Ecto neural progenitor cell (in vitro differentiated cells): ENCODE measurements at regions not wholly inside any gene's neighbourhood (a gene's known extent, or its start where the extent isn't known, plus 50 kb on each side); places are given as distances from the start of the nearest gene placed in this dataset.
"Not testable (repeated sequence)": the region's sequence is repeated elsewhere in the genome, so short reads cannot be mapped to it uniquely, and the experiment has no call there.

Source experiments
- DNase-seq: peaks from one replicate; pipeline ENCODE4 v3.0.0-alpha.2; 2018; ENCODE audit warnings: low spot score

DNA sequence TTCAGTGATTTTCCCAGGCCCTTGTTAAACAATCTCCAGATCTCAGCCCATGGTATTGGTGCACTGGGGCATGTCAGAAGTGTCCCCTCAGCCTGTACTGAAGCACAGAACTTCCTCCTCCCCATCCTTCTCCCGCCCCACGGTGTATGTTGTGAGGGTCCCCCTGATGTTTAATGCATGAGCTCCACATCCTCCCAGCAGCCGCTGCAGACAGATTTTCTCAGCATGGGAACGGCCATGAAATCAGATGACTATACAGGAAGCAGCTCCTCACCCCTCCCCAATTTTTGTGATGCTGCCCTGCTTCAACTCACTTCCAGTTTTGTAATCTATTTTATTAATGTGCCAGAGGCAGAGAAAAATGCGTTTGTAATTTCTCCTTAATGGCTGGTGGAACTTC, 406.0 kb downstream of the MIAT start:
- no peak for DNase-seq

DNA sequence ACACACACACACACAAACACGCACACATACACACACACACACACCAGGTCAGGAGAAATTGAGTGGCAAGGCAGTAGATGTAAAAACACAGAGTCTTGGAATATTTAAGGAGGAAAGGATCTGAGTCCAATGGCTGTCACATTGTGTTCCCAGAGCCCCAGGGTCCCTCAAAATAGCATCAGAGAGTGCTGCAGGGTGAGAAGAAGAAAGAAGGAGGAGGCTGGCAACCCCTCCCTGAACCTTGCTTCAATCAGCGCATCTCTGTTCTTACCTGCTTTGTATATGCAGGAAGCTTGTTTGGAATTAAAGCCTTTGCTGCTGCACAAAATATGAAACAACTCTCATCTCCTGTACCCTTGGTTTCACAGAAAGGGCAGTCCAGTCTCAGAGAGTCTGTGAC, 406.5 kb downstream of the MIAT start:
- DNase-seq, result no peak

DNA sequence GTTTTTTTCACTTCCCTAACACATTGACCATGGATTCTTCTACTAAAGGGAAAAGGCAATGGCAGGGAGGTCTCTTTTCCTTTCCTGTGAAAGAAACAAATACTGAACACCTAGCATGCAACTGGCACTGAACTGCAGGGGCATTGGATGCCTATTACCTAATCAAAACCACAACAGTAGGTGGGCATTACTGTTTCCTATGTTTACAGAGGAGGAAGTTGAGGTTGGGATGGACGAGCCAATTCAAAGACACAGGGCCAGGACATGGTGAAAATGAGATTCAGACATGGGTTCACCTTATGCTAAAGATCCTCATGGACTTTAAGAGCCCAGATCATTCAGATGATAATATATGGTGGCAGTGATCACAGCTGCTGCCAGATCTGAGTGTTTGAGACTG, 407.0 kb downstream of the MIAT start:
- no peak for DNase-seq

DNA sequence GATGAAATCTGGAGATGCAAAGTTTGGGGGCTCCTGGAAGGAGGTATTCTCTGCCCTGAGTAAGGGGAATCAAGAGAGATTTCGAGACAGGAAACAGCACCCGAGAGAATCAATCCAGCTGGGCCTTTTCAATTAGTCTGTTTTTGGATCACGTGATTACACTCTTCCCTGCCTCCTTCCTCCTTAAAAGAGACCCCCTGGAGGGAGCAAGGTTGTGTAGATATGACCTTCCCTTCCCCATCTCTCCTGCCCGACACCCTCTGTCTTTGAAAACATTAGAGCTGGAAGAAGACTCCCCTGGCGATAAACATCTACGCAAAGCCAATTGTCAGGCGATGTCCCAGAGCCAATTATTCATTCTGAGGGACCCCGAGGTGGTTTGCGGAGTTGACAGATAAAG, 407.9 kb downstream of the MIAT start:
- no peak for DNase-seq

DNA sequence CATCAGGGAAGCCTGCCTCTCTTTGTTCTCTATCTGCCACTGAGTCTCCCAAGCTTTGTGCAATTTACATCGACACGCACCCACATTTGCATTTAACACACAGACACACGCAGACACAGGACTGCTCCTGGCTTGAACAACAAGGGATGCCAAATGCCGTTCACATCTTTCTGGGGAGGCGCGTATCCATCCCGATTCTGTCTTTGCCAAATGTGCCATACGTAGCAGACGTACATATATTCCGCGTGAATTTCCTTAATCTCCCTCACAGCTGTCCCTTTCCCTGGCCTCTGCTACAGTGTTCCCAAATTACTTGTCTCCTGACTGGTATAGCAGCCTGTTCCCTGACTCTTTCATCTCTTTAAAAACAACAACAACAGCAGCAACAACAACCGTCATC, 409.5 kb downstream of the MIAT start:
- DNase-seq, result no peak

DNA sequence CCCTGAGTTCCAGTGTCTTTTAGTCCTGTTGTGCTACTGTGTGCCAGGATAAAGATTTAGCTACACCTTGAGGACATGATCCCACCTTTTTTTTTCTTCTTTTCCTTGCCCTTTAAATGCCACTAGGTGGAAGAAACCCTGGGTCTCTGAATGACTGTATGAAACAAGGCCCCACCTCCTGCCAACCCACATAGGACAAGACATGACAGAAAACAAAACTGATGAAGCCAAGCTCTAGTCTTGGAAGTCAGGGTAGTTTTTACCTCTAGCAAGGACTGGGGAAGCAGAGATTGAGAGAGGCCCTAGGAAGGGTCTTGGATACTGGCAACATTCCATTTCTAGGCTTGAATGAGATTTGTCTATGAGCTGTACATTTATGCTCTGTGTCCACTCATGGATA, 410.7 kb downstream of the MIAT start:
- no peak for DNase-seq

DNA sequence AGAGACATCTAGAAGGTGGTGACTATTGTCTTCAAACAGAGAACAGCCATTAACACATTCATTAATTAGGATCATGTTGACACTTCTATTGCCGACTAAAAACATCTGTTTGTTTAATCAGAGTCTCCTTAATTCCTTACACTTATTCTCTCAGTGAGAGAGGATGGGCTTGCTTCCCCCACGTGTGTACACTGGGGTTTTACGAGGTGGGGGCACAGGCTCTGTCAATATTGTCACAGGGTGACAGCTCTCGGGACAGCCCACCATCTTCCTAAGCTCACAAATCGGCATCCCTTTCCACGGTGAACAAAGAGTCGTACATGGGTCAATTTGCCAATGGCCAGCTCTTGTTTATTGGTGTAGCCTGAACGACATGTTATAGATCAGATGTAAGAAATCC, 413.2 kb downstream of the MIAT start:
- DNase-seq, result no peak

DNA sequence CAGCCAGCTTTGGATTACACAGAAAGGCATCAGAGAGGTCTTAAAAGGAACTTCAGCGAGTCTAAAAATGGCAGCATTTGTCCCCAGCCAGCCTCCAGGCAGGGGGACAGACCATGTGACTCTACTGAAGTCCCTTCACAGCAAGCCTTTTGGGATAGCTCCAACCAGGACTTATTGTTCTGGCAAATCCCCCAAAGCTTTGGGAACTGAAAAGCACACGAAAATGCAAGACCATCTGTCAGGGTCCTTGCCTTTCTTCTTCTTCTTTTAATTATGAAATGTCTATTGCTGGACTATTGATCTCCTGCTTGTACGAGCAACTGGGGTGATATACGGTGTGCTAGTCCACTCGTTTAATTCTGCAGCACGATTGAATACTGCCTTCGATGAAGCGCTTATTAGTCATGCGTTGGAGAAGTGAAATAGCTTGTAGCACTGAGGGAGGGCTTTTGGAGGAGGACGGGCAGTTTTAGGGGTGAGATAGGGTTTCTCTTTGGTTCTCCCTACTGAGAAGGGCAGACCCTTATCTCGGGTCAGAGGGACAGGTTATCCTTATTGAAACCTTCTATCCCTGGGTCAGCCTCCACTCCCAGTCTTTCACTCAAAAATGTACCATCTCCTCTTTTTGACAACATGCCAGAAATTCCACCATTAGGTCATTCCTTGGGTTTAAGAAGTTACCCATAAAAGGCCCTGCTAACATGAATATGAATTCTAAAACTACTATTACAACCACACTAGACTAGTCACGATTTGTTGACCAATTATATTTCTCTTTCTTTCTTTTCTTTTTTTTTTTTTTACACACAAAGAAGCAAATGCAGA, 416.4 kb downstream of the MIAT start:
- DNase-seq, result no peak

DNA sequence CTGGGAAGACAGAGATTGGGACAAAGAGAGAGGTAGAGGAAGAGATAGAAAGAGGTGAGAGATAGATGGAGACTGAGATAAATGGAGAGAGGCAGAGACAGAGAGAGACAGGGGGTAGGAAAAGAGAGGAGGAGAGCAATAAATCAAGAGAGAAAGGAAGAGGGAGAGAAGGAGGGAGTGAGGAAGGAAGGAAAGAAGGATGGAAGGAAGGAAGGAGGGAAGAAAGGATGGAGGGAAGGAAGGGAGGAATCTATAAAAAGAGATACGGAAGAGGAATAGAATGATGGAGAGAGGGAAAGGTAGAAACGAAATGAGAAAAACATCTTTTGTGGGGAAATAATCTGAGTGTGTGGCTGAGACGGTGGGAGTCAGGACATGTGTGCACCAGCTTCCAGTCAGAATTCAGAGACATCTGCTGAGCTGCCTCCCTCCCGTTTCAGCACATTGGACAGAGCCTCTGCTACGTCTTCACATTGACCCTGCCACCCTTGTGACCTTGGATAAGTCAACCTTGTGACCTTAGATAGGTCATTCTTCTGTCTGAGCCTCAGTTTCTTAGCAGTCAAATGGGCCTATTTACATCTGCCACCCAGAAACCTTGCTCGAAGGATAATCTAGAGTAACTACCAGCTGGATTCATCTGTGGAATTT, 417.8 kb downstream of the MIAT start:
- DNase-seq, result no peak

DNA sequence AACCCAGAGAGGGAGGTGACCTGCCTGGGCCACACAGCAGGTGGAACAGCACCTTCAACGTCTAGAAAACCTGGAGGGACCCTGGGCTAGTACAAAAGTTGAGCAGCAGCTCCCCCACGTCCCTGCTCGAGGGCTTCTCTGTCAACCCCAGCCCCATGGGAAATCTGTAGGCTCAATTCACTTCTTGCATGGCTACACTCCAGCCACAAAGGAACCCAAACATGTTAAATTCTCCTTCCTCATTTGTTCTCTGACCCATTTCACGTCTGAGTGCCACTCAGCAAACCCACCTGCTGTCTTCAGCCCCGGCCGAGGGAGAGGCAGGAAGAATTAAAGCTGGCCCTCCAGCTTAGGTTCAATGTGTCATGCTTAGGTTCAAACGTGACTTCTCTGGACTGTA, 418.5 kb downstream of the MIAT start:
- no peak for DNase-seq

DNA sequence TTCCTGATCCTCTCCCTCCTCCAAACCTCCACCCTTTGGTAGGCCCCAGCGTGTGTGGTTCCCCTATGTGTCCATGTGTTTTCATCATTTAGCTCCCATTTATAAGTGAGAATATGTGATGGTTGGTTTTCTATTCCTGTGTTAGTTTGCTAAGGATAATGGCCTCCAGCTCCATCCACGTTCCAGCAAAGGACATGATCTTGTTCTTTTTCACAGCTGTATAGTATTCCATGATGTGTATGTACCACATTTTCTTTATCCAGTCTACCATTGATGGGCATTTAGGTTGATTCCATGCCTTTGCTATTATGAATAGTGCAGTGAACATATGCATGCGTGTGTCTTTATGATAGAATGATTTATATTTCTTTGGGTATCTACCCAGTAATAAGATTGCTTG, 420.7 kb downstream of the MIAT start:
- DNase-seq, result not testable (repeated sequence)

DNA sequence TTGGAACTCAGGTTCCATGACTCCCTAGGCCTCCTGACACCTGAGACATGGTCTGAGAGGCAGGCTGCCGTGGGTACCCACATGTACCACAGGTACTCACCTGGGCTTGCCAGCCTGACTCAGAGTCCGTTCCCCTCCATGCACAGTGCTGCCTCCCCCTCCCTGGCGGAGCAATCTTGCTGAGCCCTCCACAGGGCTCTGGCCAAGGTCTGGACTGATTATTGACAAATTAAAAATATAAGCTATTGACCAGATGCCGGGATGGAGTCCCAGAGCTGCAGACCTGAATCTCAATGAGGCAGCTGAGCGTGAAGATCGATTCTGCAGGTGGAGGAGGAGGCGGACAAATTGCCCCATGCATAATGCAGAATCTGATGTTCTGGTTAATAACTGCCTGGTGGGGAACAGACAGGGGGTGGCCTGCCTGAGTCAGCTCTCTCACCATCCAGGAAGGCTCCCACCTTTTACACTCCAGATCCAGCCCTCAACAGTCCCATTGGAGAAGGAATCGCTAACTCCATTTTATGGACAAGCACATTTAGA, 422.7 kb downstream of the MIAT start:
- no peak for DNase-seq

DNA sequence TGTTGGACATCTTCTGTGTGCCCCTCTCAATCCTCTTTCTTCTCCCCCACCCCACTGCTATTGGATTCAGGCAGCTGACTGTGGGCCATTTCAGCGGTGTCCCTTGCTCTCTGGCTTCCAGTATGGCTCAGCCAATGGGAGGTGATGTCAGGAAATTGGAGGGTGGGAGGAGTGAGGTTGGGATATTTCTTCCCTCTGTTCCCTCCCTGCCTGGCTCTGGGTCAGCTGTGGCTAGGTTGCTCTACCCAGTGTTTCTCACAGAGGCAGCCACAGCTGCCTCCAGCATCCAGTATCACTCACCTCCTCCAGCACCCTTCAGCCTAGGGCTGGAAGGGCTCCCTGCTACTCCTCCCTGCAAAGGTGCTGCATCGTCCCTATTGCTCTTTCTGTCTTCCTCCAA, 423.5 kb downstream of the MIAT start:
- no peak for DNase-seq

DNA sequence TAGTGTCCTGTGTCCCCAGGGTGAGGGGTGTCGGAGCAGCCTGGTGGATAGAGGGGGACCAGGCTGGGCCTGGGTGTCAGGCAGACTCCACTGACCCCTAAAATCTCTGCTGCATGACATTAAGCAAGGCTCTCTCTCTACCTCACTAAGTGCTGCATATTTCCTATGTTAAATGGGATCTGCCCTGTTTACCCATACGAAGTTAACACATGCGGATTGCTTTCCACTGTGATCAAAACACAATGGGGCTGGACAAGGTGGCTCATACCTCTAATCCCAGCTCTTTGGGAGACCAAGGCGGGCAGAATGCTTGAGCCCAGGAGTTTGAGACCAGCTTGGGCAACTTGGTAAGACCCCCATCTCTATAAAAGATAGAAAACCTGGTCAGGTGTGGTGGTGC, 426.2 kb downstream of the MIAT start:
- no peak for DNase-seq

DNA sequence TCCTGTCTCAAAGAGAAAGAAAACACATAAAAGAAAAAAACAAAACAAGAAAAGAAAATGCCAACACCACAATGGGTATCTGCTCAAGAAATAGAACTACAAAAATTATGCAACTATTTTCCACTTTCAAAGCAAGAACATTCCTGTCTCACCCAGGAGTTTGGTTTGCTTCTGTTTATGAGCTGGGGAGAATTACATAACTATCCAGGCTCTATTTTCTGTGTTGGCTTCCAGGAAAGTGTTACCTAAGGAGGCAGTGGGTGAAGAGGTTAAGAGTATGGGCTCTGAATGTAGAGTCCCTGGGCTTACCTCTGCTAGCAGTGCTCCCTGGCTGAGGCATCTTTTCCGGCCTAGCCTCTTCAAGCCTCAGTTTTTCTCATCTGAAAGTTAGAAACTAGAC, 426.7 kb downstream of the MIAT start:
- no peak for DNase-seq

DNA sequence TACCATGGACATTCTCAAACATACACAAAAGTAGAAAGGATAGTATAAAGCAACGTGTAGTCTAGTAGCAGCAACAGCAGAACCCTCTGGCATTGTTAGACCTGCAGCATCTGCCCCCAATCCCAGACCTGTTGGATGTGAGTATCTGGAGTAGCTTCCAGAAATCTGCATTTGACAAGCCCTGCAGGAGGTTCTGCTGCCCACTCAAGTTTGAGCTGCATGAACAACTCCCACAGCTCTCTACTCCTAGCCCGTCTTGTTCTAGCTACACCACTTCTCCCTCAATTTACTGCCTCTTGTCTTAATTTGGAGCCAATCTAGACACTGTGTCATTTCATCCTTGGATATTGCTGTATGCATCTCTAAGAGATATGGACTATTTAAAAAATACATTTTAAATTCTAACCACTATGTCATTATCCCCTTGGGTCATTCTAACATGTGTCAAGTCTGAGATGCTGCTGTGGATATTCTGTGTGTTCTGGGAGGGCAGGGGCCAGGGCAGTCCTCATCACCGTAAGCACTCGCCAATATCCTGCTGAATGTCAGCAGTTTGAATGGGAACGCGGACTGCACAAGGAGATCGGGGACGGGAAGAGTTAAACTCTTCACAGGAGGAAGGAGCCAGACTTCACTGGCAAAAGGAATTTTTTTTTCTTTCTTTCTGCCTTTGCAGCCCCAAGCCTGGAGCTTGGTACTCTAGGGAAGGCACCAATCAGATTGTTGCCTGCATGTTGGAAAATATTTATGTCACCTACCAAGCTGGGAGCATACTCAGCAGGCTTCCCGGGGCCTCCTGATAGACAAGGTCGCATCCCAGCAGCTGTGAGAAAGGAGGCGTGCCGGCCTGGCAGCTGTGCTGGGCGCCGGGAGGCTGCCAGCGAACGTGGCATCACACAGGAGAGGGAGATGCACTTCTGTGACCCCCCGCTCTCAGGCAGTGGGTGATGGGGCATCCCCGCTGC, 429.0 kb downstream of the MIAT start:
- DNase-seq, result no peak

DNA sequence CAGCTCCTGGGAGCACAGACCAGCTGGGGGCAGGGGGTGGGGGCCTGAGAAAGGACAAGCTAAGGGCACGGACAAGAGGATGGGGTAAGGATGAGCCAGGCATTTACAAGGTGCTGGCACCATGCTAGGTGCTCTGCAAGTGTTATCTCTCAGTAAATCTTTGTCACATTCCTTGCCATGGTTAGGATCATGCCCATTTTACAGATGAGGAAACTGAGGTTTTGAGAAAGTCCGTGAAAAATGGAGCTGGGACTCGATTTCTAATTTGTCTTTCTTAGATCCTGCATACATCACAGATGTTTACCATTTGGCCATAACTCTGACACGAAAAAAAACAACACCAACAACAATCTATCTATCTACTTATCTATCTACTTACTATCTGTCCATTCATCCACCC, 429.7 kb downstream of the MIAT start:
- DNase-seq, result no peak

DNA sequence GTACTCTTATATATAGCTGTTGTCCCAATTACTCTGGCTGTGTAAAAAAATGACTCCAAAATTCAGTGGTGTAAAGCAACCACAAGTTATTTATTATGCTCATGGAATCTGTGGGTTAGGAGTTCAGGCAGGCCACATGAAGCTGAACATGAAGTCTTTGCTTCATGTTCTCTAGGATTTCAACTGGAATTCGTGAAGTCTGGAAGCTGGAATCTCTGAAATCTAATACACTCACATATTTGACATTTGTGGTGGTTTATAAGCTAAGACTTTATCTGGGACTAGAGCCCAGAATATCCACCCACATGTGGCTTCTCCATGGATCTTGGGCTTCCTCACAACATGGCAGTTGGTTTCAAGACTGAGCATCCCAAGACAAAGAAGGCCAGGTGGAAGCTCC, 430.6 kb downstream of the MIAT start:
- DNase-seq, result no peak

DNA sequence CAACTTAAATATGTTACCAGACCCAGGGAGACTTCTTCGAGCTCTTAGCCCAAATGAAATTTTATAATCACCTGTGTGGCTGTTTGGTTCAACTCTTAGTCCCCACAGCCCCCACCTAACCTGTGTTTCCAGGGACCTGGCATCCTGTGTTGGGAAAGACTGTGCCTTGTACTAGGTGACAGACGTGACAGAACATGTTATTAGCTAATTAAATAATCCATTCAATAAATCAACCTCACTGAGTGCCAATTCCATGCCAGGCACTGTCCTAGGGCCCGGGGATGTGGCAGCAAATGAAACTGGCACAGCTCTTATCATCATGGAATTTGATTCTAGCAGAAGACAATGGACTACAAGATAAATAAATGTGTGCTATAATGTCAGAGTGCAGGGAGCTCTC, 431.9 kb downstream of the MIAT start:
- no peak for DNase-seq

DNA sequence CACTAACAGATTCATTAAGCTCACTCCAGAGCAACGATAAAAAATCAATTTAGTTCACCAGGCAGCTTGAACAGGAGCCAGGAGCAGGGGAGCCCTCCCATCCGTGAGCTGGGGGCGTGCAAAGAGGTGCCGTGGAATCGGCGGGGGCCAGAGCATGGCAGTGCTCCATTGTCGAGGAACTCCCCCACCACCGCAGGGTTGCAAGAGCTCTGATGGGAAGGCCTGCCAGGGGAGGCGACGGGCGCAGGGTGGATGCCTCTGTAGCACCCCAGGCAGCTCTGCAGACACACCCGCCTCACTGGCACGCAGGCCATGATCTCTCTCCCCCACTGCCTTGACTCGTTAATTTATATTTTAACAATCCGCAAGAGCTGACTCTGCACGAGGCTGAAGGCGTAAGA, 433.2 kb downstream of the MIAT start:
- no peak for DNase-seq

DNA sequence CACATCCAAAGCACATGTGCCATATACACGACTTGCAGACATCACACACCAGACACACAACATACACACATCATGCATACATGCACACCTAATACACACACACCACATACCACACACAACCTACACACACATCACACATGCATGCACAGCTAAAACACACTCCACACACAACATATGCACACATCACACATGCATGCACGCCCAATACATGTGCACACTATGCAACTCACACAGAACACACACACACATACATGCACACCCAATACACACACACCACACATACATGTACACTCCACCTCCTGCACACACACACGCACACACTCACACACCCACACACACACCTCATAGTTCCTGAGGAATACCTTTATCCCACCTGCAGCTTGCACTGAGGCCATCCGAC, 436.0 kb downstream of the MIAT start:
- DNase-seq, result no peak

DNA sequence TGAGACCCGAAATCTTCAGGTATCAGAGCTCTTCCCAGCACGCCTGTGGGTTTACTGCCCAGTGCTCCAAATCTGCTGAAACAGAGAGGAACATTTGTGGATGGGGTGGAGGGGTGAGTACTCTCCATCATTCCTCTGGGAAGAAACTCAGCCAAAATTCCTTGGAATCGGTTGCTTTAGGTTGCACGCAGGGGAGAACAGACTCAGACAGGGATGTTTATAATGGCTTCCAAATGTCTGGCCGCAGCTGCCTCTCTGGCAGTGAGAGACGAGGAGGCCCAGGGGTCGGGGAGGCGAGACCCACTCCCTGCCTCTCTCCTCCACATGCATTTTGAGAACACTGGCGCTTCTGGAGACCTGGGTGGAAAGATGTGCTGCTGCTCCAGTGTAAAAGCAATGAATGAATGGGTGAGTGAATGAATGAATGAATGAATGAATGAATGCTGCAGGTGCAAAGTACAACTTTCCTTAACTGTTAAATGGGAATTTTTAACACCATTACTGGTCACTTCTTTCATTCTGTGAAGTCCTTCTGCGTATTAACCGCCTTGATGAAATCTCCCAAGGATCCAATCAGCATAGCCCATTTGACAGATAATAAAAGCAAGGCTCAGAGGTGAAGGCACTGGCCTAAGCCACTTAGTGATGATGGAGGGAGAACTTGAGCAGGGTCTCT, 437.4 kb downstream of the MIAT start:
- no peak for DNase-seq
